GM12873 (cell line): ENCODE measurements at regions not wholly inside any gene's neighbourhood (a gene's known extent, or its start where the extent isn't known, plus 50 kb on each side); places are given as distances from the start of the nearest gene placed in this dataset.

Source experiments
- CTCF ChIP-seq: IDR thresholded peaks from 2 replicates; pipeline ENCODE4 v1.5.1; 2012; ENCODE audit warnings: low read depth, mild to moderate bottlenecking, moderate library complexity, low read length, control low read depth; ENCODE audit not compliant: insufficient read depth; ENCODE audit errors: missing control alignments

- no peak for TF ChIP-seq CTCF
These were observed 57.8 kb upstream of the TPP2 start for GRCh38 chr13:102538938-102539337.

GRCh38 chr13:102536695-102537485 lies 59.9 kb upstream of the TPP2 start:
- TF ChIP-seq CTCF: no peak

GRCh38 chr13:102536196-102536595 lies 60.6 kb upstream of the TPP2 start:
- TF ChIP-seq CTCF: no peak

- no peak for TF ChIP-seq CTCF
These were observed 66.0 kb upstream of the TPP2 start for GRCh38 chr13:102530751-102531150.

- no peak for TF ChIP-seq CTCF
These were observed 78.8 kb upstream of the TPP2 start for GRCh38 chr13:102517959-102518358.

GRCh38 chr13:102510072-102510471 lies 86.7 kb upstream of the TPP2 start:
- no peak for TF ChIP-seq CTCF

- TF ChIP-seq CTCF: no peak
These were observed 88.4 kb upstream of the TPP2 start for GRCh38 chr13:102508411-102508810.
